B cell (primary cell): ENCODE measurements at regions not wholly inside any gene's neighbourhood (a gene's known extent, or its start where the extent isn't known, plus 50 kb on each side); places are given as distances from the start of the nearest gene placed in this dataset.

ENCODE experiments used
- ATAC-seq: fragments of 200-7000 bp; cut with Tn5 transposase; one replicate; pipeline ENCODE4 v1.10.0; 2021; ENCODE audit warnings: low read depth, mild to moderate bottlenecking, moderate number of reproducible peaks, moderate library complexity
- CTCF ChIA-PET: fragments of 350-600 bp; sonication (Branson Sonifier 250); formaldehyde crosslinking; loops from one replicate; lab custom pipeline; 2021; ENCODE audit warnings: antibody characterized with exemption, inconsistent platforms; lab: Charles Lee
- POLR2A ChIA-PET: fragments of 350-600 bp; sonication (Branson Sonifier 250); formaldehyde crosslinking; loops from one replicate; lab custom pipeline; 2021; ENCODE audit warnings: antibody characterized with exemption; lab: Charles Lee
- DNase-seq: peaks from one replicate; pipeline ENCODE4 v3.0.0; 2013
- H2AFZ ChIP-seq: 2 replicates; pipeline ENCODE4 v1.6.1; 2012; ENCODE audit warnings: mild to moderate bottlenecking, low read depth, low read length; ENCODE audit not compliant: insufficient read depth, poor library complexity, severe bottlenecking
- H3K27ac ChIP-seq, 2 donors: 1 replicate in 1 of 2; 2 replicates in 1 of 2; pipeline ENCODE4 v1.5.1; 2012 to 2013; ENCODE audit warnings: low read length in 2 of 2, mild to moderate bottlenecking in 2 of 2, moderate library complexity in 1 of 2
- H3K27me3 ChIP-seq, 4 experiments: fragments of 200-600 bp in 1 of 4; sonication (generic) in 1 of 4; replicated peaks in 1 of 4; 1 replicate in 2 of 4; 2 replicates in 2 of 4; pipeline versions ENCODE4 v1.6.1 to v1.7.0; 2013 to 2016; ENCODE audit warnings: low read length in 3 of 4, mild to moderate bottlenecking in 2 of 4, mixed read lengths in 1 of 4, moderate library complexity in 1 of 4; ENCODE audit not compliant: insufficient read depth in 4 of 4, control insufficient read depth in 3 of 4; ENCODE audit errors: control extremely low read depth in 1 of 4
- H3K36me3 ChIP-seq, 2 experiments: replicated peaks in 1 of 2; 1 replicate in 1 of 2; 2 replicates in 1 of 2; pipeline versions ENCODE4 v1.6.1 to v1.7.1; 2013; ENCODE audit warnings: low read length in 1 of 2; ENCODE audit not compliant: insufficient read depth in 2 of 2, control insufficient read depth in 1 of 2; ENCODE audit errors: control extremely low read depth in 1 of 2, extremely low read depth in 1 of 2
- H3K4me1 ChIP-seq, 2 donors: fragments of 200-600 bp in 1 of 2; sonication (generic) in 1 of 2; 1 replicate in 1 of 2; 2 replicates in 1 of 2; pipeline versions ENCODE4 v1.5.1 to v1.6.1; 2013 to 2017; ENCODE audit warnings: low read length in 2 of 2; ENCODE audit not compliant: control insufficient read depth in 2 of 2, insufficient read depth in 2 of 2
- H3K4me2 ChIP-seq: replicated peaks from 2 replicates; pipeline ENCODE3; 2012; ENCODE audit warnings: mild to moderate bottlenecking, low read depth, low read length; ENCODE audit not compliant: poor library complexity, severe bottlenecking
- H3K4me3 ChIP-seq, 5 experiments: fragments of 200-600 bp in 1 of 5; sonication (generic) in 1 of 5; 1 replicate in 3 of 5; 2 replicates in 2 of 5; pipeline versions ENCODE4 v1.5.1 to v1.7.0; 2011 to 2016; ENCODE audit warnings: low read length in 4 of 5, mild to moderate bottlenecking in 4 of 5, low read depth in 2 of 5, control low read depth in 1 of 5, moderate library complexity in 1 of 5; ENCODE audit not compliant: insufficient read depth in 1 of 5; ENCODE audit errors: control extremely low read depth in 1 of 5, extremely low read depth in 1 of 5
- H3K79me2 ChIP-seq: fragments of 200-600 bp; sonication (generic); one replicate; pipeline ENCODE4 v1.6.0; 2016; ENCODE audit warnings: low read length; ENCODE audit not compliant: control insufficient read depth, insufficient read depth
- H3K9ac ChIP-seq: fragments of 200-600 bp; sonication (generic); 2 replicates; pipeline ENCODE4 v1.6.1; 2017; ENCODE audit warnings: mild to moderate bottlenecking, low read length, moderate library complexity
- H3K9me3 ChIP-seq, 3 donors: one replicate each; pipeline versions ENCODE4 v1.6.1 to v1.7.1; 2013; ENCODE audit warnings: low read length in 2 of 3; ENCODE audit not compliant: control insufficient read depth in 2 of 3, insufficient read depth in 1 of 3; ENCODE audit errors: control extremely low read depth in 1 of 3
- H4K20me1 ChIP-seq: 2 replicates; pipeline ENCODE4 v1.6.0; 2012; ENCODE audit warnings: mild to moderate bottlenecking, low read length; ENCODE audit not compliant: insufficient read depth, control insufficient read depth, poor library complexity, severe bottlenecking
- H3K27ac Mint-ChIP-seq: one replicate; pipeline ENCODE4 v1.8.0; 2021; ENCODE audit warnings: mixed read lengths
- H3K27me3 Mint-ChIP-seq: one replicate; pipeline ENCODE4 v1.8.0; 2021; ENCODE audit warnings: mixed read lengths
- H3K4me1 Mint-ChIP-seq: one replicate; pipeline ENCODE4 v1.8.0; 2021; ENCODE audit warnings: mixed read lengths
- H3K4me3 Mint-ChIP-seq: one replicate; pipeline ENCODE4 v1.8.0; 2021; ENCODE audit warnings: mixed read lengths
- H3K9me3 Mint-ChIP-seq: one replicate; pipeline ENCODE4 v1.8.0; 2022; ENCODE audit warnings: mixed read lengths; ENCODE audit not compliant: insufficient read depth
- CTCF ChIP-seq: fragments of 200-600 bp; IDR thresholded peaks from one replicate; pipeline ENCODE4 v1.8.0; 2022; ENCODE audit warnings: antibody characterized with exemption, mild to moderate bottlenecking
- EZH2 ChIP-seq: IDR thresholded peaks from 2 replicates; pipeline ENCODE4 v1.6.1; 2012; ENCODE audit warnings: borderline replicate concordance, low read depth, mild to moderate bottlenecking, moderate library complexity, low read length; ENCODE audit not compliant: insufficient read depth, poor library complexity, severe bottlenecking
- WGBS: methylation state at CpG from one replicate; pipeline ENCODE4 v1.1.5; 2013; ENCODE audit warnings: missing lambda C conversion rate; ENCODE audit not compliant: insufficient coverage; 5-methylcytosine and 5-hydroxymethylcytosine counted together
- intact Hi-C: fragments of 100-400 bp; cut with micrococcal nuclease; formaldehyde crosslinking; loops from one replicate; pipeline ENCODE4 v1.10.0; 2022

- ChIA-PET CTCF (no interaction called here), POLR2A (no interaction called here)
- no peak overlapping the region for H3K9ac ChIP-seq
- intact Hi-C loops, result no loop called here
- no peaks in the 10 kb centered on the region for H3K4me1 ChIP-seq
- no peaks in the 10 kb centered on the region for H3K4me1 Mint-ChIP-seq
- peaks cover 3% of the 10 kb centered on the region for H3K9me3 Mint-ChIP-seq
- H3K27ac ChIP-seq, result no peak overlapping the region
- no peaks in the 10 kb centered on the region for H3K27me3 ChIP-seq
- H4K20me1 ChIP-seq, result no peaks in the 10 kb centered on the region
- no peaks in the 10 kb centered on the region for H3K79me2 ChIP-seq
- no peak overlapping the region for H3K27ac Mint-ChIP-seq
- DNase-seq (no peak), ATAC-seq (no peak)
- H3K4me2 ChIP-seq, result no peak overlapping the region
- 83% methylated on average over 2 of the region's 3 CpGs for WGBS
- no peak for TF ChIP-seq EZH2
- no peak for TF ChIP-seq CTCF
- H3K4me3 ChIP-seq, result no peak overlapping the region
- H3K36me3 ChIP-seq, result no peaks in the 10 kb centered on the region
- peaks cover 0 to 7% (median 0%) of the 10 kb centered on the region in 3 donors for H3K9me3 ChIP-seq
- no peak overlapping the region for H2AFZ ChIP-seq
- no peaks in the 10 kb centered on the region for H3K27me3 Mint-ChIP-seq
- no peak overlapping the region for H3K4me3 Mint-ChIP-seq
These were observed 112.8 kb downstream of the SAMD5 start for GRCh38 chr6:147621263-147621662.

GRCh38 chr6:147621961-147622360 is 113.5 kb downstream of the SAMD5 start:
- Mint-ChIP-seq H3K4me1 (no peaks in the 10 kb centered on the region), H3K27me3 (no peaks in the 10 kb centered on the region), H3K9me3 (peaks cover 3% of the 10 kb centered on the region), H3K27ac (no peak overlapping the region), H3K4me3 (no peak overlapping the region)
- intact Hi-C loops, result no loop called here
- no peak for ATAC-seq
- H3K27ac ChIP-seq, result no peak overlapping the region
- TF ChIP-seq CTCF, result no peak
- H3K9me3 ChIP-seq, result peaks cover 0 to 7% (median 0%) of the 10 kb centered on the region in 3 donors
- no peak overlapping the region for H2AFZ ChIP-seq
- no peaks in the 10 kb centered on the region for H3K27me3 ChIP-seq
- CTCF ChIA-PET, result no interaction called here
- 71% methylated on average over 1 of the region's 2 CpGs for WGBS
- no peaks in the 10 kb centered on the region for H3K36me3 ChIP-seq
- H3K4me1 ChIP-seq, result no peaks in the 10 kb centered on the region
- no peaks in the 10 kb centered on the region for H3K79me2 ChIP-seq
- H3K4me2 ChIP-seq, result no peak overlapping the region
- DNase-seq, result no peak
- POLR2A ChIA-PET, result no interaction called here
- H3K4me3 ChIP-seq, result no peak overlapping the region
- H4K20me1 ChIP-seq, result no peaks in the 10 kb centered on the region
- no peak overlapping the region for H3K9ac ChIP-seq
